A673 (cell line): ENCODE measurements at regions not wholly inside any gene's neighbourhood (a gene's known extent, or its start where the extent isn't known, plus 50 kb on each side); places are given as distances from the start of the nearest gene placed in this dataset.

ENCODE experiments used
- BruUV-seq: library from RNA; stranded (reverse); fragments of 400-500 nt; replicated peaks from 2 replicates; lab custom pipeline; 2021; lab: Mats Ljungman, UMichigan
- CTCF ChIA-PET: fragments of 300-600 bp; sonication (Branson Sonifier 250); formaldehyde crosslinking; loops from one replicate; lab custom pipeline; 2022; ENCODE audit warnings: antibody characterized with exemption; lab: Charles Lee
- POLR2A ChIA-PET: fragments of 300-600 bp; sonication (Branson Sonifier 250); formaldehyde crosslinking; loops from one replicate; lab custom pipeline; 2022; ENCODE audit warnings: antibody characterized with exemption; ENCODE audit not compliant: low non-redundant PET; lab: Charles Lee
- DNase-seq: peaks from one replicate; pipeline ENCODE4 v3.0.0-alpha.2; 2015; ENCODE audit warnings: low spot score
- H3K27ac ChIP-seq: fragments of 200-600 bp; sonication (generic); 2 replicates; pipeline ENCODE4 v1.5.1; 2016; ENCODE audit warnings: mixed run types, low read depth, mild to moderate bottlenecking, mixed read lengths, antibody characterized with exemption, low read length; ENCODE audit not compliant: poor library complexity, severe bottlenecking
- H3K27me3 ChIP-seq: fragments of 200-600 bp; sonication (generic); replicated peaks from 2 replicates; pipeline ENCODE4 v1.6.1; 2017; ENCODE audit warnings: mixed run types, low read depth, mild to moderate bottlenecking, mixed read lengths, antibody characterized with exemption, low read length; ENCODE audit not compliant: insufficient read depth, poor library complexity
- H3K36me3 ChIP-seq: fragments of 200-600 bp; sonication (generic); 2 replicates; pipeline ENCODE4 v1.6.1; 2016; ENCODE audit warnings: mixed run types, mild to moderate bottlenecking, mixed read lengths, antibody characterized with exemption, low read length; ENCODE audit not compliant: insufficient read depth, poor library complexity, severe bottlenecking
- H3K4me1 ChIP-seq: fragments of 200-600 bp; sonication (generic); 2 replicates; pipeline ENCODE4 v1.6.1; 2017; ENCODE audit warnings: mixed run types, mild to moderate bottlenecking, mixed read lengths, antibody characterized with exemption, low read length; ENCODE audit not compliant: insufficient read depth, poor library complexity, severe bottlenecking
- H3K4me3 ChIP-seq: fragments of 200-600 bp; sonication (generic); 2 replicates; pipeline ENCODE4 v1.5.1; 2016; ENCODE audit warnings: low read depth, mixed run types, mild to moderate bottlenecking, mixed read lengths, low read length; ENCODE audit not compliant: poor library complexity, severe bottlenecking
- H3K9me3 ChIP-seq: fragments of 200-600 bp; sonication (generic); 2 replicates; pipeline ENCODE4 v1.6.1; 2016; ENCODE audit warnings: mixed run types, low read depth, mild to moderate bottlenecking, mixed read lengths, antibody characterized with exemption, low read length; ENCODE audit not compliant: poor library complexity, severe bottlenecking
- CTCF ChIP-seq: fragments of 300-800, 200-600 bp; sonication (generic); conservative IDR thresholded peaks from 2 replicates; pipeline ENCODE4 v1.5.1; 2017; ENCODE audit warnings: low read depth, mild to moderate bottlenecking, antibody characterized with exemption, low read length, moderate library complexity, mixed read lengths
- EZH2 ChIP-seq: fragments of 200-600 bp; sonication (generic); IDR thresholded peaks from 2 replicates; pipeline ENCODE4 v1.6.1; 2017; ENCODE audit warnings: borderline replicate concordance, low read depth, mild to moderate bottlenecking, mixed read lengths, antibody characterized with exemption, low read length; ENCODE audit not compliant: poor library complexity, severe bottlenecking
- intact Hi-C: fragments of 100-400 bp; cut with micrococcal nuclease; formaldehyde crosslinking; loops from one replicate; pipeline ENCODE4 v1.10.0; 2022; ENCODE audit not compliant: unreplicated experiment

DNA sequence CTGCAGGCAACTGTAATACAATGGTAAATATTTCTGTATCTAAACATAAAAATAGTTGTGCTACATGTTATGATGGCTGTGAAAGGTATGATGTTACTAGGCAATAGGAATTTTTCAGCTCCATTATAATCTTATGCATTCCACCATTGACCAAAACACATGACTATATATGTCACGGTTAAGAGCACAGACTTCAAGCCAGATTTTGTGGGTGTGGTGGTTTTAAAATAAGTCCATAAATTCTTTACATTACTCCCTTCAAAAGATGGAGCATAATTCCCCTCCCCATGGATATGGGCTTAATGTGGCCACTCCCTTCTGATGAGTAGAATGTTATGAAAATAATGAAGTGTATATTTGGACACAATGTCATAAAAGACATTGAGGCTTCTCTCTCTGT, 88.4 kb upstream of the TBC1D5 start:
- intact Hi-C loops, result no loop called here
- CTCF ChIA-PET, result no interaction called here
- H3K27ac ChIP-seq, result no peak overlapping the region
- BruUV-seq, result no TSS peak
- no peak overlapping the region for H3K4me3 ChIP-seq
- POLR2A ChIA-PET, result no interaction called here
- peaks cover 36% of the 10 kb centered on the region for H3K27me3 ChIP-seq
- no peak for DNase-seq
- H3K9me3 ChIP-seq, result no peaks in the 10 kb centered on the region
- TF ChIP-seq EZH2 (no peak), CTCF (no peak)
- H3K36me3 ChIP-seq, result no peaks in the 10 kb centered on the region
- no peaks in the 10 kb centered on the region for H3K4me1 ChIP-seq

DNA sequence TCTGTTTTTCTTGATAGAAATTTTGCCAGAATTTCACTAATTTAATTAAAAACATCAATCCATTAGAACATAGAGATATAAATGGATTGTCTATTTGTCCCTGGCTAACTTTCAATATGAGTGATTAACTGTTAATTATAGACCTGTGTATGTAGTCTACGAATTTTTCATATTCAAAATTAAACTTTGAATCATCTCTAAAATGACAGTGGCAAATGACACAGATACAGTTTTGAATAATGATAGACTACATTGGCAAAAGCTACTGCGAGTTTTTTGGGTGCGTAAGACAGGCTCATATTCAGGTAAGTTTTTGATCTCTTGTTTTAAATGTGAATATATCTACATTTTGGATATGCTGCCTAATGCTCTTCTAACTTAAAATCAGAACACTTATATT, 86.0 kb upstream of the TBC1D5 start:
- H3K4me3 ChIP-seq, result no peak overlapping the region
- H3K36me3 ChIP-seq, result no peaks in the 10 kb centered on the region
- no peak for TF ChIP-seq EZH2
- TF ChIP-seq CTCF, result no peak
- ChIA-PET POLR2A (no interaction called here), CTCF (no interaction called here)
- no peak for DNase-seq
- H3K27ac ChIP-seq, result no peak overlapping the region
- no peaks in the 10 kb centered on the region for H3K4me1 ChIP-seq
- intact Hi-C loops, result no loop called here
- BruUV-seq, result no TSS peak
- peaks cover 32% of the 10 kb centered on the region for H3K27me3 ChIP-seq
- no peaks in the 10 kb centered on the region for H3K9me3 ChIP-seq

DNA sequence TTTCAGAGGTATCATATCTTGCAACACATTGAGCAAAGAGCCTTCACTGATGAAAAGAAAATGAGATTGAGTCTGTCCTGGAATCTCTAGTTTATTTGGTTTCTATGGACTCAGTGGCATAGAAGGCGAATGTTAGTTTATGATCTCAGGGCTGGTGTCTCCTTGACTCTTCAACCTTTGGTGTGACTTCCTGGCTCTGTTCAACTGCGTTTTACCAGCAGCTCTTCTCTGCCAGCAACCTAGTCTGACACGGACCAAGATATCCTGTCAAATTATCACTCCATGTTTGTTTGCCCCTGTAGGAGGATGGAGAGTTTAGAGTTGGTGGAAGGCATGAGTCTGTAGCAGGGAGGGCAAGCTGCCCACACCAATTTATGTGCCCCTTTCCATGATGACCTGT, 82.9 kb upstream of the TBC1D5 start:
- H3K27ac ChIP-seq, result no peak overlapping the region
- no TSS peak for BruUV-seq
- no peak for DNase-seq
- CTCF ChIA-PET, result no interaction called here
- H3K9me3 ChIP-seq, result no peaks in the 10 kb centered on the region
- POLR2A ChIA-PET, result no interaction called here
- H3K27me3 ChIP-seq, result peaks cover 34% of the 10 kb centered on the region
- intact Hi-C loops, result no loop called here
- no peaks in the 10 kb centered on the region for H3K4me1 ChIP-seq
- TF ChIP-seq EZH2 (no peak), CTCF (no peak)
- no peak overlapping the region for H3K4me3 ChIP-seq
- no peaks in the 10 kb centered on the region for H3K36me3 ChIP-seq
